GM23338 (cell line): ENCODE measurements at regions not wholly inside any gene's neighbourhood (a gene's known extent, or its start where the extent isn't known, plus 50 kb on each side); places are given as distances from the start of the nearest gene placed in this dataset.
"Not testable (repeated sequence)": the region's sequence is repeated elsewhere in the genome, so short reads cannot be mapped to it uniquely, and the experiment has no call there.

Experiments
- ATAC-seq: fragments of 200-7000 bp; cut with Tn5 transposase; 3 replicates; pipeline ENCODE4 v1.9.1; 2020
- DNase-seq: peaks from one replicate; pipeline ENCODE4 v3.0.0-alpha.2; 2015; ENCODE audit warnings: low spot score
- H2AFZ ChIP-seq: fragments of 200-600 bp; sonication (generic); 2 replicates; pipeline ENCODE4 v1.8.0; 2016; ENCODE audit warnings: antibody characterized with exemption, mild to moderate bottlenecking, moderate library complexity
- H3F3A ChIP-seq: fragments of 200-600 bp; sonication (generic); replicated peaks from 2 replicates; pipeline ENCODE4 v1.8.0; 2017; ENCODE audit warnings: antibody characterized with exemption, mixed run types, low read depth
- H3K27ac ChIP-seq: fragments of 200-600 bp; sonication (generic); 2 replicates; pipeline ENCODE4 v1.6.1; 2016; ENCODE audit warnings: low read depth
- H3K27me3 ChIP-seq: fragments of 200-600 bp; sonication (generic); 2 replicates; pipeline ENCODE4 v1.8.0; 2016; ENCODE audit warnings: mild to moderate bottlenecking, mixed run types, moderate library complexity; ENCODE audit not compliant: insufficient read depth
- H3K36me3 ChIP-seq: fragments of 200-600 bp; sonication (generic); 2 replicates; pipeline ENCODE4 v1.8.0; 2016; ENCODE audit warnings: mild to moderate bottlenecking; ENCODE audit not compliant: insufficient read depth
- H3K4me1 ChIP-seq: fragments of 200-600 bp; sonication (generic); 2 replicates; pipeline ENCODE4 v1.8.0; 2016; ENCODE audit warnings: mild to moderate bottlenecking, moderate library complexity; ENCODE audit not compliant: insufficient read depth
- H3K4me2 ChIP-seq: fragments of 200-600 bp; sonication (generic); 2 replicates; pipeline ENCODE4 v1.7.1; 2017; ENCODE audit warnings: mixed run types
- H3K4me3 ChIP-seq: fragments of 200-600 bp; sonication (generic); 2 replicates; pipeline ENCODE4 v1.6.1; 2016; ENCODE audit warnings: mixed run types
- H3K79me2 ChIP-seq: fragments of 200-600 bp; sonication (generic); replicated peaks from 2 replicates; pipeline ENCODE4 v1.8.0; 2017; ENCODE audit warnings: mild to moderate bottlenecking; ENCODE audit not compliant: insufficient read depth
- H3K9me2 ChIP-seq: fragments of 200-600 bp; sonication (generic); 2 replicates; pipeline ENCODE4 v1.8.0; 2017; ENCODE audit not compliant: insufficient read depth
- H4K20me1 ChIP-seq: fragments of 200-600 bp; sonication (generic); replicated peaks from 2 replicates; pipeline ENCODE4 v1.8.0; 2017; ENCODE audit warnings: mild to moderate bottlenecking; ENCODE audit not compliant: insufficient read depth
- H3K27ac Mint-ChIP-seq: 2 replicates; pipeline ENCODE4 v1.8.0; 2020; ENCODE audit warnings: inconsistent platforms, mild to moderate bottlenecking, moderate library complexity, mixed read lengths
- H3K27me3 Mint-ChIP-seq: 3 replicates; pipeline ENCODE4 v1.8.0; 2022; ENCODE audit warnings: low read depth, mild to moderate bottlenecking, moderate library complexity, mixed read lengths, inconsistent platforms; ENCODE audit not compliant: insufficient read depth, poor library complexity
- H3K36me3 Mint-ChIP-seq: 3 replicates; pipeline ENCODE4 v1.8.0; 2021; ENCODE audit warnings: low read depth, mild to moderate bottlenecking, inconsistent platforms, moderate library complexity, mixed read lengths
- H3K4me1 Mint-ChIP-seq: 3 replicates; pipeline ENCODE4 v1.8.0; 2020; ENCODE audit warnings: mild to moderate bottlenecking, inconsistent platforms, mixed read lengths
- H3K4me3 Mint-ChIP-seq: 3 replicates; pipeline ENCODE4 v1.8.0; 2021; ENCODE audit warnings: moderate library complexity, mild to moderate bottlenecking, inconsistent platforms, mixed read lengths
- H3K9me3 Mint-ChIP-seq: 3 replicates; pipeline ENCODE4 v1.8.0; 2020; ENCODE audit warnings: moderate library complexity, mild to moderate bottlenecking, inconsistent platforms, mixed read lengths
- NANOG ChIP-seq: IDR thresholded peaks from 2 replicates; pipeline ENCODE4 v1.6.1; 2016; ENCODE audit warnings: antibody characterized with exemption, borderline replicate concordance
- ZNF331 ChIP-seq: fragments of 250-450 bp; sonication (Bioruptor Pico); IDR thresholded peaks from 2 replicates; pipeline ENCODE4 v1.5.0; 2020; ENCODE audit warnings: low read depth, mild to moderate bottlenecking, moderate library complexity
- TF ChIP-seq, protein P1 (sequence below): fragments of 250-450 bp; sonication (Bioruptor Pico); IDR thresholded peaks from 2 replicates; pipeline ENCODE4 v1.5.0; 2020; ENCODE audit warnings: mild to moderate bottlenecking, moderate library complexity
- TF ChIP-seq, protein P2 (sequence below): IDR thresholded peaks from 2 replicates; pipeline ENCODE4 v1.6.1; 2016; ENCODE audit warnings: antibody characterized with exemption

DNA sequence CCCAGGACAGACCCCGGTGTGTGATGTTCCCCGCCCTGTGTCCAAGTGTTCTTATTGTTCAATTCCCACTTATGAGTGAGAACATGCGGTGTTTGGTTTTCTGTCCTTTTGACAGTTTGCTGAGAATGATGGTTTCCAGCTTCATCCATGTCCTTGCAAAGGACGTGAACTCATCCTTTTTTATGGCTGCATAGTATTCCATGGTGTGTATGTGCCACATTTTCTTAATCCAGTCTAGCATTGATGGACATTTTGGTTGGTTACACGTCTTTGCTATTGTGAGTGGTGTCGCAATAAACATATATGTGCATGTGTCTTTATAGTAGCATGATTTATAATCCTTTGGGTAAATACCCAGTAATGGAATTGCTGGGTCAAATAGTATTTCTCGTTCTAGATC is 334.5 kb downstream of the GLUD2 start:
- H3K27ac ChIP-seq, H3K4me3 ChIP-seq, H3K4me1 ChIP-seq, H3K27me3 Mint-ChIP-seq, H3K79me2 ChIP-seq, DNase-seq, H3K4me1 Mint-ChIP-seq, H3K4me3 Mint-ChIP-seq, ATAC-seq, H3K27me3 ChIP-seq, H3F3A ChIP-seq, H4K20me1 ChIP-seq, H3K36me3 Mint-ChIP-seq, H3K27ac Mint-ChIP-seq, H2AFZ ChIP-seq, H3K36me3 ChIP-seq, H3K4me2 ChIP-seq, H3K9me2 ChIP-seq, H3K9me3 Mint-ChIP-seq: not testable (repeated sequence)

DNA sequence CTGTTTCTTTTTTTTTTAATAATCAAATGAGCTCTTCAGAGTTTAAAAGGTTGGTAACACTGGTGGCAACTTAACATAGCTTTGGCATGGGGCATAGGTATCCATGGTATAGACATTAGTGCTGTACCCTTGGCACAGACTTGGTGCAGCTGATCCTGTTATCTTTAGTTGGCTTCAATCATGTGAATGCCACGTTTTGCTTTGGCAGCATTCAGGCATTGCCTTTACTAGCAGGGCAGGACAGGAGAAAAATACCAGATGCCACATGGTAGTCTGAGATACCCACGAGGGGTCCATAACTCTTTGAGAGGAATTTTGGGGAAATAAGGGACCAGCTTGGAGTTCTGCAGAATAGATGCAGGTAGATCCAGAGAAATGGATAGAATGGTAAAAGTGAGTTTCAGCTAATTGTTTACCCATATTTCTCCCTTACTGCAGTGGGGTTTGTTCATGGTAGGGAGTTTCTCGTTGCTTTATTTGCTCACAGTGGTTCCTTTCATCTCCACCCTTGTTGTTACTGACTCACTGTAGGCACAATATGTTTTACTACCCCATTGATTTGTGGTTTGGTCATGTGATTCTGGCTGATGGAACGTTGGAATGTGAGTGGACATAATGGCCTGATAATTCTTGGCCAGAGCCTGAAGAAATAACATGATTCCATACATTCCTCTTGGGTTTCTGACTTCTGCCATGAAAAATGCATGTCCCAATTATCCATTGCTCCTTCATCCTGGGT is 342.7 kb downstream of the GLUD2 start:
- H3K9me2 ChIP-seq = no peaks in the 10 kb centered on the region
- TF ChIP-seq, protein P1, sequence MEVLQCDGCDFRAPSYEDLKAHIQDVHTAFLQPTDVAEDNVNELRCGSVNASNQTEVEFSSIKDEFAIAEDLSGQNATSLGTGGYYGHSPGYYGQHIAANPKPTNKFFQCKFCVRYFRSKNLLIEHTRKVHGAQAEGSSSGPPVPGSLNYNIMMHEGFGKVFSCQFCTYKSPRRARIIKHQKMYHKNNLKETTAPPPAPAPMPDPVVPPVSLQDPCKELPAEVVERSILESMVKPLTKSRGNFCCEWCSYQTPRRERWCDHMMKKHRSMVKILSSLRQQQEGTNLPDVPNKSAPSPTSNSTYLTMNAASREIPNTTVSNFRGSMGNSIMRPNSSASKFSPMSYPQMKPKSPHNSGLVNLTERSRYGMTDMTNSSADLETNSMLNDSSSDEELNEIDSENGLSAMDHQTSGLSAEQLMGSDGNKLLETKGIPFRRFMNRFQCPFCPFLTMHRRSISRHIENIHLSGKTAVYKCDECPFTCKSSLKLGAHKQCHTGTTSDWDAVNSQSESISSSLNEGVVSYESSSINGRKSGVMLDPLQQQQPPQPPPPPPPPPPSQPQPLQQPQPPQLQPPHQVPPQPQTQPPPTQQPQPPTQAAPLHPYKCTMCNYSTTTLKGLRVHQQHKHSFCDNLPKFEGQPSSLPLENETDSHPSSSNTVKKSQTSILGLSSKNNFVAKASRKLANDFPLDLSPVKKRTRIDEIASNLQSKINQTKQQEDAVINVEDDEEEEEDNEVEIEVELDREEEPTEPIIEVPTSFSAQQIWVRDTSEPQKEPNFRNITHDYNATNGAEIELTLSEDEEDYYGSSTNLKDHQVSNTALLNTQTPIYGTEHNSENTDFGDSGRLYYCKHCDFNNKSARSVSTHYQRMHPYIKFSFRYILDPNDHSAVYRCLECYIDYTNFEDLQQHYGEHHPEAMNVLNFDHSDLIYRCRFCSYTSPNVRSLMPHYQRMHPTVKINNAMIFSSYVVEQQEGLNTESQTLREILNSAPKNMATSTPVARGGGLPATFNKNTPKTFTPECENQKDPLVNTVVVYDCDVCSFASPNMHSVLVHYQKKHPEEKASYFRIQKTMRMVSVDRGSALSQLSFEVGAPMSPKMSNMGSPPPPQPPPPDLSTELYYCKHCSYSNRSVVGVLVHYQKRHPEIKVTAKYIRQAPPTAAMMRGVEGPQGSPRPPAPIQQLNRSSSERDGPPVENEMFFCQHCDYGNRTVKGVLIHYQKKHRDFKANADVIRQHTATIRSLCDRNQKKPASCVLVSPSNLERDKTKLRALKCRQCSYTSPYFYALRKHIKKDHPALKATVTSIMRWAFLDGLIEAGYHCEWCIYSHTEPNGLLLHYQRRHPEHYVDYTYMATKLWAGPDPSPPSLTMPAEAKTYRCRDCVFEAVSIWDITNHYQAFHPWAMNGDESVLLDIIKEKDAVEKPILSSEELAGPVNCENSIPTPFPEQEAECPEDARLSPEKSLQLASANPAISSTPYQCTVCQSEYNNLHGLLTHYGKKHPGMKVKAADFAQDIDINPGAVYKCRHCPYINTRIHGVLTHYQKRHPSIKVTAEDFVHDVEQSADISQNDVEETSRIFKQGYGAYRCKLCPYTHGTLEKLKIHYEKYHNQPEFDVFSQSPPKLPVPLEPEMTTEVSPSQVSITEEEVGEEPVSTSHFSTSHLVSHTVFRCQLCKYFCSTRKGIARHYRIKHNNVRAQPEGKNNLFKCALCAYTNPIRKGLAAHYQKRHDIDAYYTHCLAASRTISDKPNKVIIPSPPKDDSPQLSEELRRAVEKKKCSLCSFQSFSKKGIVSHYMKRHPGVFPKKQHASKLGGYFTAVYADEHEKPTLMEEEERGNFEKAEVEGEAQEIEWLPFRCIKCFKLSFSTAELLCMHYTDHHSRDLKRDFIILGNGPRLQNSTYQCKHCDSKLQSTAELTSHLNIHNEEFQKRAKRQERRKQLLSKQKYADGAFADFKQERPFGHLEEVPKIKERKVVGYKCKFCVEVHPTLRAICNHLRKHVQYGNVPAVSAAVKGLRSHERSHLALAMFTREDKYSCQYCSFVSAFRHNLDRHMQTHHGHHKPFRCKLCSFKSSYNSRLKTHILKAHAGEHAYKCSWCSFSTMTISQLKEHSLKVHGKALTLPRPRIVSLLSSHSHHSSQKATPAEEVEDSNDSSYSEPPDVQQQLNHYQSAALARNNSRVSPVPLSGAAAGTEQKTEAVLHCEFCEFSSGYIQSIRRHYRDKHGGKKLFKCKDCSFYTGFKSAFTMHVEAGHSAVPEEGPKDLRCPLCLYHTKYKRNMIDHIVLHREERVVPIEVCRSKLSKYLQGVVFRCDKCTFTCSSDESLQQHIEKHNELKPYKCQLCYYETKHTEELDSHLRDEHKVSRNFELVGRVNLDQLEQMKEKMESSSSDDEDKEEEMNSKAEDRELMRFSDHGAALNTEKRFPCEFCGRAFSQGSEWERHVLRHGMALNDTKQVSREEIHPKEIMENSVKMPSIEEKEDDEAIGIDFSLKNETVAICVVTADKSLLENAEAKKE (CRISPR knock-in tag) = no peak
- no peak for TF ChIP-seq ZNF331 (CRISPR knock-in tag)
- no peak for TF ChIP-seq NANOG
- TF ChIP-seq, protein P2, sequence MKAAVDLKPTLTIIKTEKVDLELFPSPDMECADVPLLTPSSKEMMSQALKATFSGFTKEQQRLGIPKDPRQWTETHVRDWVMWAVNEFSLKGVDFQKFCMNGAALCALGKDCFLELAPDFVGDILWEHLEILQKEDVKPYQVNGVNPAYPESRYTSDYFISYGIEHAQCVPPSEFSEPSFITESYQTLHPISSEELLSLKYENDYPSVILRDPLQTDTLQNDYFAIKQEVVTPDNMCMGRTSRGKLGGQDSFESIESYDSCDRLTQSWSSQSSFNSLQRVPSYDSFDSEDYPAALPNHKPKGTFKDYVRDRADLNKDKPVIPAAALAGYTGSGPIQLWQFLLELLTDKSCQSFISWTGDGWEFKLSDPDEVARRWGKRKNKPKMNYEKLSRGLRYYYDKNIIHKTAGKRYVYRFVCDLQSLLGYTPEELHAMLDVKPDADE = no peak
- Mint-ChIP-seq H3K9me3 (no peaks in the 10 kb centered on the region), H3K27me3 (no peaks in the 10 kb centered on the region), H3K4me1 (no peaks in the 10 kb centered on the region), H3K4me3 (no peak overlapping the region), H3K36me3 (no peaks in the 10 kb centered on the region), H3K27ac (no peak overlapping the region)
- H3K4me2 ChIP-seq = no peak overlapping the region
- H3K27me3 ChIP-seq = no peaks in the 10 kb centered on the region
- H3K4me1 ChIP-seq = no peaks in the 10 kb centered on the region
- no peaks in the 10 kb centered on the region for H3K79me2 ChIP-seq
- no peaks in the 10 kb centered on the region for H3K36me3 ChIP-seq
- no peaks in the 10 kb centered on the region for H3F3A ChIP-seq
- no peak overlapping the region for H2AFZ ChIP-seq
- no peak overlapping the region for H3K4me3 ChIP-seq
- DNase-seq = no peak
- no peaks in the 10 kb centered on the region for H4K20me1 ChIP-seq
- no peak for ATAC-seq
- no peak overlapping the region for H3K27ac ChIP-seq
